DOHH2 (cell line): ENCODE measurements at regions not wholly inside any gene's neighbourhood (a gene's known extent, or its start where the extent isn't known, plus 50 kb on each side); places are given as distances from the start of the nearest gene placed in this dataset.

ENCODE experiments used
- H3F3A ChIP-seq: fragments of 200-600 bp; sonication (generic), shearing (Covaris generic); 2 replicates; pipeline ENCODE4 v1.6.0; 2016; ENCODE audit warnings: antibody characterized with exemption, mild to moderate bottlenecking; ENCODE audit not compliant: control insufficient read depth, insufficient read depth
- H3K27ac ChIP-seq: fragments of 200-600 bp; sonication (generic); 2 replicates; pipeline ENCODE4 v1.5.1; 2014; ENCODE audit warnings: low read depth, mild to moderate bottlenecking, low read length, moderate library complexity
- H3K27me3 ChIP-seq: fragments of 200-600 bp; sonication (generic); 2 replicates; pipeline ENCODE4 v1.6.1; 2014; ENCODE audit warnings: mild to moderate bottlenecking, low read length, mixed read lengths; ENCODE audit not compliant: control insufficient read depth
- H3K36me3 ChIP-seq: fragments of 200-600 bp; sonication (generic); 2 replicates; pipeline ENCODE4 v1.6.1; 2014; ENCODE audit warnings: mild to moderate bottlenecking, low read length, moderate library complexity, mixed read lengths; ENCODE audit not compliant: control insufficient read depth
- H3K4me1 ChIP-seq: fragments of 200-600 bp; sonication (generic); 2 replicates; pipeline ENCODE4 v1.6.1; 2014; ENCODE audit warnings: mild to moderate bottlenecking, low read length, mixed read lengths; ENCODE audit not compliant: control insufficient read depth
- H3K4me2 ChIP-seq: fragments of 200-600 bp; sonication (generic); 2 replicates; pipeline ENCODE4 v1.6.0; 2014; ENCODE audit warnings: mild to moderate bottlenecking, low read length, moderate library complexity
- H3K4me3 ChIP-seq: fragments of 200-600 bp; sonication (generic); 2 replicates; pipeline ENCODE4 v1.5.1; 2014; ENCODE audit warnings: mild to moderate bottlenecking, low read length, mixed read lengths
- H3K79me2 ChIP-seq: fragments of 200-600 bp; sonication (generic); 2 replicates; pipeline ENCODE4 v1.6.1; 2014; ENCODE audit warnings: mild to moderate bottlenecking, low read length, mixed read lengths; ENCODE audit not compliant: control insufficient read depth
- H3K9me2 ChIP-seq: fragments of 200-600 bp; sonication (generic); replicated peaks from 2 replicates; pipeline ENCODE4 v1.6.1; 2014; ENCODE audit warnings: mild to moderate bottlenecking, low read length, mixed read lengths; ENCODE audit not compliant: control insufficient read depth
- H3K9me3 ChIP-seq: fragments of 200-600 bp; sonication (generic); 2 replicates; pipeline ENCODE4 v1.6.1; 2014; ENCODE audit warnings: antibody characterized with exemption, low read length, mixed read lengths; ENCODE audit not compliant: control insufficient read depth, insufficient read depth
- H4K20me1 ChIP-seq: fragments of 200-600 bp; sonication (generic); 2 replicates; pipeline ENCODE4 v1.6.0; 2014; ENCODE audit warnings: low read depth, mild to moderate bottlenecking, antibody characterized with exemption, low read length, moderate library complexity; ENCODE audit not compliant: control insufficient read depth, insufficient read depth
- EZH2phosphoT487 ChIP-seq: fragments of 200-600 bp; sonication (generic); IDR thresholded peaks from 2 replicates; pipeline ENCODE4 v1.6.1; 2017; ENCODE audit warnings: borderline replicate concordance, mild to moderate bottlenecking, antibody characterized with exemption, low read length, moderate library complexity, mixed read lengths
- TF ChIP-seq, protein P1 (sequence below): fragments of 200-600 bp; sonication (generic); IDR thresholded peaks from one replicate; pipeline ENCODE4 v1.5.1; 2014; ENCODE audit warnings: antibody characterized with exemption, mild to moderate bottlenecking, low read depth, low read length; ENCODE audit not compliant: poor library complexity, severe bottlenecking

DNA sequence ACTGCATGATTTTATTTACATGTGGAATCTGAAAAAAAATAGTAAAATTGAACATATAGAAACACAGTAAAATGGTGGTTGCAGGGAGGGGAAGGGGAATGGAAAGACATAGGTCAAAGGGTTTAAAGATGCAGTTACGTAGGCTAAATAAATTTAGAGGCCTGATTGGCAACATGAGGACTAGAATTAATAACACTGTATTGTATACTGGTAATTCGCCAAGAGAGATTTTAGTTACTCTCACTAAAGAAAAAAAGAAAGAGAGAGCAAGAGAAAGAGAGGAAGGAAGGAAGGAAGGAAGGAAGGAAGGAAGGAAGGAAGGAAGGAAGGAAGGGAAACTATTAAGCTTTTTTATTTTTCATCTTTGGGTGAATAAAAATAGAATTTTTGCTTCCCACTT lies 488.1 kb downstream of the PCDH10 start:
- H3K4me3 ChIP-seq, result no peak overlapping the region
- H4K20me1 ChIP-seq, result no peaks in the 10 kb centered on the region
- H3K79me2 ChIP-seq, result no peaks in the 10 kb centered on the region
- H3K36me3 ChIP-seq, result no peaks in the 10 kb centered on the region
- no peaks in the 10 kb centered on the region for H3K27me3 ChIP-seq
- no peaks in the 10 kb centered on the region for H3K4me1 ChIP-seq
- TF ChIP-seq, protein P1, sequence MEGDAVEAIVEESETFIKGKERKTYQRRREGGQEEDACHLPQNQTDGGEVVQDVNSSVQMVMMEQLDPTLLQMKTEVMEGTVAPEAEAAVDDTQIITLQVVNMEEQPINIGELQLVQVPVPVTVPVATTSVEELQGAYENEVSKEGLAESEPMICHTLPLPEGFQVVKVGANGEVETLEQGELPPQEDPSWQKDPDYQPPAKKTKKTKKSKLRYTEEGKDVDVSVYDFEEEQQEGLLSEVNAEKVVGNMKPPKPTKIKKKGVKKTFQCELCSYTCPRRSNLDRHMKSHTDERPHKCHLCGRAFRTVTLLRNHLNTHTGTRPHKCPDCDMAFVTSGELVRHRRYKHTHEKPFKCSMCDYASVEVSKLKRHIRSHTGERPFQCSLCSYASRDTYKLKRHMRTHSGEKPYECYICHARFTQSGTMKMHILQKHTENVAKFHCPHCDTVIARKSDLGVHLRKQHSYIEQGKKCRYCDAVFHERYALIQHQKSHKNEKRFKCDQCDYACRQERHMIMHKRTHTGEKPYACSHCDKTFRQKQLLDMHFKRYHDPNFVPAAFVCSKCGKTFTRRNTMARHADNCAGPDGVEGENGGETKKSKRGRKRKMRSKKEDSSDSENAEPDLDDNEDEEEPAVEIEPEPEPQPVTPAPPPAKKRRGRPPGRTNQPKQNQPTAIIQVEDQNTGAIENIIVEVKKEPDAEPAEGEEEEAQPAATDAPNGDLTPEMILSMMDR, result no peak
- TF ChIP-seq EZH2phosphoT487, result no peak
- no peak overlapping the region for H3K27ac ChIP-seq
- H3K9me2 ChIP-seq, result no peaks in the 10 kb centered on the region
- peaks cover 11% of the 10 kb centered on the region; the same call in 1 of the 2 replicates for H3K9me3 ChIP-seq
- no peaks in the 10 kb centered on the region for H3F3A ChIP-seq
- H3K4me2 ChIP-seq, result no peak overlapping the region

DNA sequence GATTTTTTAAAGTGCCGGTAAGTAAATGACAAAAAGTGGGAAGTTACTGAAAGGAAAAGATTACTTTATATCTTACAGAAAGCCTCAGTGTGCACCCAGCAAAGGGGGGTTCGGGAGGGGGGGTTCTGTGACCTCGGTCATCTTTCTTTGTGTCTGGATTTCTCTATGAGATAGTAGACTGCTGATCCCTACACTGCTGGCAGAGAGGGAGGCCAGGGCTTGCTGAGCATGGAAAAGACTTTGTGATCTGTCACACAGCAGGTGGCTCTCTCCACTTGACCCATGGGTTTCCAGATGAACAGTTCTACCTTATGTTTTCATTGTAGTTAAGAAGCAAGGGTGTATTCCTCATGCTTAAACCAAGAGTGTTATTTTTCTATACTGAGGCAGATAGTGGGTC lies 475.6 kb downstream of the PCDH10 start:
- H3K9me3 ChIP-seq, result no peaks in the 10 kb centered on the region
- H4K20me1 ChIP-seq, result no peaks in the 10 kb centered on the region
- no peak overlapping the region for H3K4me3 ChIP-seq
- no peaks in the 10 kb centered on the region for H3K27me3 ChIP-seq
- no peak for TF ChIP-seq EZH2phosphoT487
- TF ChIP-seq, protein P1, result no peak
- peak overlapping the region; percentile 24 for H3K4me2 ChIP-seq
- H3K36me3 ChIP-seq, result no peaks in the 10 kb centered on the region
- no peaks in the 10 kb centered on the region for H3F3A ChIP-seq
- no peaks in the 10 kb centered on the region for H3K9me2 ChIP-seq
- H3K27ac ChIP-seq, result peak overlapping the region; percentile 32
- peaks cover 33% of the 10 kb centered on the region for H3K4me1 ChIP-seq
- no peaks in the 10 kb centered on the region for H3K79me2 ChIP-seq

DNA sequence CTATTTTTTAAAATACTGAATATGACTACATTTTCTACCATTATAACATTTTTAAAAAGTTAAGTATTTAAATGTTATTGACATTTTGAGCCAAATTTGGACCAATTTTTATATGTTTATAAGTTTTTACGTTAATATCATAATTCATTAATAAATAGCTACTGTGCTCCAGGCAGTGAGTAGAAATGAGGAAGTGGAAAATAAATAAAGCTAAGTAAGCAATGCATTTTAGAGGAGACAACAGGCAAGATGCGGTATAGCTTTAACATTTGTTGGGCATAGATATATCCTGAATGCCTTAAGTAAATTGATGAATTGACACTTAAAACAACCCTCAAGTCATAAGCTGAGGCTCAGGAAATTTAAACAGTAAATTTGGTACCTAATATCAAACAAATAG lies 474.8 kb downstream of the PCDH10 start:
- no peaks in the 10 kb centered on the region for H4K20me1 ChIP-seq
- no peaks in the 10 kb centered on the region for H3K36me3 ChIP-seq
- no peaks in the 10 kb centered on the region for H3K27me3 ChIP-seq
- H3K79me2 ChIP-seq, result no peaks in the 10 kb centered on the region
- H3K4me3 ChIP-seq, result 0 out of 2 replicates have a peak overlapping the region, but pooled peaks have one; percentile 11
- TF ChIP-seq, protein P1, result no peak
- no peak for TF ChIP-seq EZH2phosphoT487
- no peaks in the 10 kb centered on the region for H3K9me2 ChIP-seq
- no peaks in the 10 kb centered on the region for H3F3A ChIP-seq
- H3K4me2 ChIP-seq, result peak overlapping the region; percentile 24; the same call in 1 of the 2 replicates
- peaks cover 29% of the 10 kb centered on the region for H3K4me1 ChIP-seq
- H3K9me3 ChIP-seq, result no peaks in the 10 kb centered on the region; the same call in 1 of the 2 replicates
- peak overlapping the region; percentile 32; the same call in 1 of the 2 replicates for H3K27ac ChIP-seq
